Testis (tissue), 2 donors: ENCODE measurements at regions not wholly inside any gene's neighbourhood (a gene's known extent, or its start where the extent isn't known, plus 50 kb on each side); places are given as distances from the start of the nearest gene placed in this dataset.

Experiments used
- POLR2A ChIP-seq: fragments of 450-650 bp; IDR thresholded peaks from one replicate; pipeline ENCODE4 v1.6.1; 2017; ENCODE audit warnings: antibody characterized with exemption, mild to moderate bottlenecking, moderate library complexity
- TF ChIP-seq, protein P1 (sequence below), 3 experiments: fragments of 450-650 bp in 2 of 3; fragments of 200-600 bp in 1 of 3; sonication (generic) in 1 of 3; IDR thresholded peaks; one replicate each; pipeline ENCODE4 v1.5.1; 2016 to 2019; ENCODE audit warnings: antibody characterized with exemption in 3 of 3, mild to moderate bottlenecking in 2 of 3, moderate library complexity in 1 of 3

DNA sequence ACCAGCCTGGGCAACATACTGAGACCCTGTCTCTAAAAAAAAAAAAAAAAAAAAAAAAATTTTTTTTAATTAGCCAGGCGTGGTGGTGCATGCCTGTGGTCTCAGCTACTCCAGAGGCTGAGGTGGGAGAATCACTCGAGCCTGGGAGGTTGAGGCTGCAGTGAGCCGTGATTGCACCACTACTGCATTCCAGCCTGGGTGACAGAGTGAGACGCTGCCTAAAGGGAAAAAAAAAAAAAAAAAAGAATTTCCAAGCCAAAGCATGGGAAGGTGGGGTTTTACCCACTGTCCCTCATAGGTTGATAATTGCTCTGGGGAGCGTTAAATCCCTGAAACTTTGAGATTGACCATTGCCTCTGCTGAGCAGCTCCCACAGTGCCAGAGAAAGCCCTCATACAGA is 427.5 kb downstream of the BCOR start:
- TF ChIP-seq, protein P1, sequence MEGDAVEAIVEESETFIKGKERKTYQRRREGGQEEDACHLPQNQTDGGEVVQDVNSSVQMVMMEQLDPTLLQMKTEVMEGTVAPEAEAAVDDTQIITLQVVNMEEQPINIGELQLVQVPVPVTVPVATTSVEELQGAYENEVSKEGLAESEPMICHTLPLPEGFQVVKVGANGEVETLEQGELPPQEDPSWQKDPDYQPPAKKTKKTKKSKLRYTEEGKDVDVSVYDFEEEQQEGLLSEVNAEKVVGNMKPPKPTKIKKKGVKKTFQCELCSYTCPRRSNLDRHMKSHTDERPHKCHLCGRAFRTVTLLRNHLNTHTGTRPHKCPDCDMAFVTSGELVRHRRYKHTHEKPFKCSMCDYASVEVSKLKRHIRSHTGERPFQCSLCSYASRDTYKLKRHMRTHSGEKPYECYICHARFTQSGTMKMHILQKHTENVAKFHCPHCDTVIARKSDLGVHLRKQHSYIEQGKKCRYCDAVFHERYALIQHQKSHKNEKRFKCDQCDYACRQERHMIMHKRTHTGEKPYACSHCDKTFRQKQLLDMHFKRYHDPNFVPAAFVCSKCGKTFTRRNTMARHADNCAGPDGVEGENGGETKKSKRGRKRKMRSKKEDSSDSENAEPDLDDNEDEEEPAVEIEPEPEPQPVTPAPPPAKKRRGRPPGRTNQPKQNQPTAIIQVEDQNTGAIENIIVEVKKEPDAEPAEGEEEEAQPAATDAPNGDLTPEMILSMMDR (IDR thresholded peaks at IDR 0.05), result no peak
- no peak for TF ChIP-seq POLR2A
